Stimulated activated CD8-positive, alpha-beta memory T cell treated with anti-CD3 and anti-CD28 coated beads, Interleukin-2, amount 100 ng/mL, for 48 hours (primary cell): ENCODE measurements at regions not wholly inside any gene's neighbourhood (a gene's known extent, or its start where the extent isn't known, plus 50 kb on each side); places are given as distances from the start of the nearest gene placed in this dataset.
A peak's percentile ranks its signal among the peaks of the same experiment; 100 is the strongest.
"Not testable (repeated sequence)": the region's sequence is repeated elsewhere in the genome, so short reads cannot be mapped to it uniquely, and the experiment has no call there.

Source experiments
- DNase-seq, 2 donors: peaks; one replicate each; pipeline ENCODE4 v3.0.0-alpha.2; 2020; ENCODE audit warnings: low read depth in 2 of 2

- DNase-seq: no peak
Measured at GRCh38 chr9:73866451-73866850, 630.7 kb upstream of the RORB start.

GRCh38 chr9:73869264-73869663 lies 627.9 kb upstream of the RORB start:
- DNase-seq: peak in 1 of 2 donors; percentile 4

GRCh38 chr9:73871636-73872035 lies 625.5 kb upstream of the RORB start:
- DNase-seq: no peak

GRCh38 chr9:73872701-73873100 lies 624.4 kb upstream of the RORB start:
- no peak for DNase-seq

- DNase-seq: no peak
Measured at GRCh38 chr9:73880101-73880500, 617.0 kb upstream of the RORB start.

- no peak for DNase-seq
Measured at GRCh38 chr9:73889023-73889422, 608.1 kb upstream of the RORB start.

GRCh38 chr9:73890685-73891277 lies 606.4 kb upstream of the RORB start:
- DNase-seq: no peak

GRCh38 chr9:73892335-73892734 lies 604.8 kb upstream of the RORB start:
- no peak for DNase-seq

GRCh38 chr9:73893230-73893629 lies 603.9 kb upstream of the RORB start:
- DNase-seq: no peak

- no peak for DNase-seq
Measured at GRCh38 chr9:73896061-73896460, 601.1 kb upstream of the RORB start.

- no peak for DNase-seq
Measured at GRCh38 chr9:73906671-73907070, 590.5 kb upstream of the RORB start.

GRCh38 chr9:73911804-73912203 lies 585.3 kb upstream of the RORB start:
- DNase-seq: no peak

- no peak for DNase-seq
Measured at GRCh38 chr9:73916016-73916673, 581.0 kb upstream of the RORB start.

- no peak for DNase-seq
Measured at GRCh38 chr9:73919712-73920111, 577.4 kb upstream of the RORB start.

GRCh38 chr9:73923796-73924195 lies 573.3 kb upstream of the RORB start:
- DNase-seq: no peak

GRCh38 chr9:73951147-73951546 lies 546.0 kb upstream of the RORB start:
- no peak for DNase-seq

GRCh38 chr9:73962792-73963191 lies 534.3 kb upstream of the RORB start:
- DNase-seq: no peak

GRCh38 chr9:73969936-73970335 lies 527.2 kb upstream of the RORB start:
- DNase-seq: no peak

- DNase-seq: not testable (repeated sequence)
Measured at GRCh38 chr9:73976424-73976823, 520.7 kb upstream of the RORB start.

- DNase-seq: no peak
Measured at GRCh38 chr9:73979894-73980264, 517.3 kb upstream of the RORB start.

GRCh38 chr9:73980754-73981153 lies 516.4 kb upstream of the RORB start:
- no peak for DNase-seq

GRCh38 chr9:73981405-73981804 lies 515.7 kb upstream of the RORB start:
- DNase-seq: no peak

GRCh38 chr9:73995836-73996235 lies 501.3 kb upstream of the RORB start:
- no peak for DNase-seq

- DNase-seq: no peak
Measured at GRCh38 chr9:73996844-73997243, 500.3 kb upstream of the RORB start.
